ENCODE measurements at regions not wholly inside any gene's neighbourhood (a gene's known extent, or its start where the extent isn't known, plus 50 kb on each side); places are given as distances from the start of the nearest gene placed in this dataset.

DNA sequence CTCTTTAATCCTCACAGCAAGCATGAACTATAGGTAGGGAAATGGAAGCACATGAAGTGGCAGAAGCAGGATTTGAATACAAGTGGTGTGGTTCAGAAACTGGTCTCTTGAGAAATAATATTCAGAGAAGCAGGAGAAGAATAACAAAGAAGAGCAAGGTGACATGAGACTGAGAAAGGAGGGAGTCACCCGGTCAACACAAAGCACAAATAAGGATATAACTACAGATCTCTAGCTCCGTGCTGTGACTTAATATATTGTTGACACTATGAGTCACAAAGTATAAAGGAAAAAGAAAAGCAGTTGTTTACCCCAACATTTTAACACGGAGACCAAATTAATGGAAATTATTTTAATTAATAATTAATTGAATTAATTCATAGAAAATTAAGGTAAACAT is 204.5 kb downstream of the CPE start:
- no peak for DNase-seq (ENCODE audit: low read depth in 2 of 2)
- Histone ChIP-seq H3K9ac (ENCODE audit: insufficient read depth, low read length) (no peak overlapping the region), H3K4me1 (ENCODE audit: control insufficient read depth, extremely low read depth, insufficient read depth, low read length) (no peaks in the 10 kb centered on the region), H4K20me1 (ENCODE audit: control insufficient read depth, extremely low read depth, insufficient read depth, low read length) (no peaks in the 10 kb centered on the region), H3K27me3 (ENCODE audit: control insufficient read depth, insufficient read depth, low read length) (no peaks in the 10 kb centered on the region), H3K79me2 (ENCODE audit: control insufficient read depth, insufficient read depth, low read length) (no peaks in the 10 kb centered on the region), H3K9me3 (ENCODE audit: control insufficient read depth, insufficient read depth, low read depth, low read length) (no peaks in the 10 kb centered on the region), H3K27ac (ENCODE audit: insufficient read depth, low read length) (no peak overlapping the region), H3K36me3 (ENCODE audit: control insufficient read depth, insufficient read depth, low read length) (no peaks in the 10 kb centered on the region), H2AFZ (ENCODE audit: low read length) (no peak overlapping the region), H3K4me3 (replicated peaks in 1 of 4; ENCODE audit: control extremely low read depth in 1 of 4, insufficient read depth in 1 of 4, low read depth in 3 of 4, low read length in 4 of 4) (no peak overlapping the region), H3K4me2 (ENCODE audit: extremely low read depth, insufficient read depth, low read length) (no peak overlapping the region)
- TF ChIP-seq EZH2 (IDR thresholded peaks at IDR 0.05; ENCODE audit: low read length, missing control alignments) = no peak
- TF ChIP-seq CTCF (conservative IDR thresholded peaks at IDR 0.05 in 1 of 2, IDR thresholded peaks at IDR 0.05 in 1 of 2; ENCODE audit: low read depth in 1 of 2, low read length in 2 of 2) = no peak

- no peaks in the 10 kb centered on the region for H3K27me3 ChIP-seq (ENCODE audit: control insufficient read depth, insufficient read depth, low read length)
- TF ChIP-seq CTCF (conservative IDR thresholded peaks at IDR 0.05 in 1 of 2, IDR thresholded peaks at IDR 0.05 in 1 of 2; ENCODE audit: low read depth in 1 of 2, low read length in 2 of 2) = no peak
- TF ChIP-seq EZH2 (IDR thresholded peaks at IDR 0.05; ENCODE audit: low read length, missing control alignments) = no peak
- no peak overlapping the region for H2AFZ ChIP-seq (ENCODE audit: low read length)
- no peaks in the 10 kb centered on the region for H3K79me2 ChIP-seq (ENCODE audit: control insufficient read depth, insufficient read depth, low read length)
- no peaks in the 10 kb centered on the region for H4K20me1 ChIP-seq (ENCODE audit: control insufficient read depth, extremely low read depth, insufficient read depth, low read length)
- H3K4me1 ChIP-seq (ENCODE audit: control insufficient read depth, extremely low read depth, insufficient read depth, low read length) = no peaks in the 10 kb centered on the region
- no peaks in the 10 kb centered on the region for H3K36me3 ChIP-seq (ENCODE audit: control insufficient read depth, insufficient read depth, low read length)
- H3K27ac ChIP-seq (ENCODE audit: insufficient read depth, low read length) = no peak overlapping the region
- no peak overlapping the region for H3K4me3 ChIP-seq (replicated peaks in 1 of 4; ENCODE audit: control extremely low read depth in 1 of 4, insufficient read depth in 1 of 4, low read depth in 3 of 4, low read length in 4 of 4)
- H3K9ac ChIP-seq (ENCODE audit: insufficient read depth, low read length) = no peak overlapping the region
- no peaks in the 10 kb centered on the region for H3K9me3 ChIP-seq (ENCODE audit: control insufficient read depth, insufficient read depth, low read depth, low read length)
- no peak overlapping the region for H3K4me2 ChIP-seq (ENCODE audit: extremely low read depth, insufficient read depth, low read length)
- DNase-seq (ENCODE audit: low read depth in 2 of 2) = no peak
Measured at GRCh38 chr4:165584916-165585315, 206.1 kb downstream of the CPE start.

- Histone ChIP-seq H3K4me3 (replicated peaks in 1 of 4; ENCODE audit: control extremely low read depth in 1 of 4, insufficient read depth in 1 of 4, low read depth in 3 of 4, low read length in 4 of 4) (no peak overlapping the region), H3K9ac (ENCODE audit: insufficient read depth, low read length) (no peak overlapping the region), H3K27ac (ENCODE audit: insufficient read depth, low read length) (no peak overlapping the region), H3K36me3 (ENCODE audit: control insufficient read depth, insufficient read depth, low read length) (no peaks in the 10 kb centered on the region), H3K4me2 (ENCODE audit: extremely low read depth, insufficient read depth, low read length) (no peak overlapping the region), H3K79me2 (ENCODE audit: control insufficient read depth, insufficient read depth, low read length) (no peaks in the 10 kb centered on the region), H3K9me3 (ENCODE audit: control insufficient read depth, insufficient read depth, low read depth, low read length) (no peaks in the 10 kb centered on the region), H2AFZ (ENCODE audit: low read length) (no peak overlapping the region), H3K4me1 (ENCODE audit: control insufficient read depth, extremely low read depth, insufficient read depth, low read length) (no peaks in the 10 kb centered on the region), H3K27me3 (ENCODE audit: control insufficient read depth, insufficient read depth, low read length) (no peaks in the 10 kb centered on the region), H4K20me1 (ENCODE audit: control insufficient read depth, extremely low read depth, insufficient read depth, low read length) (no peaks in the 10 kb centered on the region)
- no peak for TF ChIP-seq EZH2 (IDR thresholded peaks at IDR 0.05; ENCODE audit: low read length, missing control alignments)
- no peak for DNase-seq (ENCODE audit: low read depth in 2 of 2)
Measured at GRCh38 chr4:165588534-165589315, 209.9 kb downstream of the CPE start.

All from fibroblast of lung (primary cell).